K562 (cell line): ENCODE measurements at regions not wholly inside any gene's neighbourhood (a gene's known extent, or its start where the extent isn't known, plus 50 kb on each side); places are given as distances from the start of the nearest gene placed in this dataset.

ENCODE experiments used
- ATAC-seq: fragments of 200-7000 bp; cut with Tn5 transposase; 3 replicates; pipeline ENCODE4 v1.9.1; 2020; ENCODE audit warnings: moderate library complexity
- BruUV-seq: library from RNA; stranded (reverse); fragments of 400-500 nt; replicated peaks from 2 replicates; lab custom pipeline; 2021; lab: Mats Ljungman, UMichigan
- CTCF ChIA-PET: fragments of 300-600 bp; formaldehyde crosslinking; extraction: SDS; loops from one replicate; lab custom pipeline; 2021; ENCODE audit warnings: low intra/inter-chr PET ratio; lab: Yijun Ruan, JAX
- POLR2A ChIA-PET: fragments of 300-600, 350-650 bp; sonication (Branson Sonifier 250); formaldehyde crosslinking; extraction: SDS; loops from one replicate; lab custom pipeline; 2021; ENCODE audit warnings: antibody characterized with exemption, inconsistent platforms; lab: Yijun Ruan, JAX
- DNase-seq, 4 experiments: peaks; one replicate each; pipeline versions ENCODE4 v3.0.0 to v3.0.0-alpha.2; 2011 to 2018; ENCODE audit warnings: low spot score in 3 of 4, mixed read lengths in 3 of 4; ENCODE audit errors: extremely low read depth in 1 of 4
- FAIRE-seq: peaks from 2 replicates; lab custom pipeline; 2011; peaks lifted over from hg19 to GRCh38; lab: Jason Lieb, UNC
- H2AFZ ChIP-seq: 2 replicates; pipeline ENCODE4 v1.6.0; 2011; ENCODE audit warnings: low read depth, low read length, control low read depth, inconsistent platforms
- H3K27ac ChIP-seq: fragments of 200-600 bp; 3 replicates; pipeline ENCODE4 v1.8.0; 2011; ENCODE audit warnings: low read depth, mild to moderate bottlenecking, control low read depth, inconsistent platforms, low read length, moderate library complexity, mixed read lengths; ENCODE audit errors: extremely low read depth
- H3K27me3 ChIP-seq, 2 experiments: fragments of 300-600 bp in 1 of 2; 2 replicates in 1 of 2; 3 replicates in 1 of 2; pipeline versions ENCODE4 v1.6.0 to v1.8.0; 2011; ENCODE audit warnings: inconsistent platforms in 2 of 2, low read length in 2 of 2, mild to moderate bottlenecking in 1 of 2, mixed read lengths in 1 of 2, moderate library complexity in 1 of 2; ENCODE audit not compliant: control insufficient read depth in 2 of 2, insufficient read depth in 2 of 2
- H3K36me3 ChIP-seq: fragments of 300-600 bp; 3 replicates; pipeline ENCODE4 v1.8.0; 2011; ENCODE audit warnings: mild to moderate bottlenecking, low read length, inconsistent platforms; ENCODE audit not compliant: control insufficient read depth, insufficient read depth
- H3K4me1 ChIP-seq, 2 experiments: fragments of 200-600 bp in 1 of 2; replicated peaks in 1 of 2; 2 replicates in 1 of 2; 3 replicates in 1 of 2; pipeline versions ENCODE4 v1.5.1 to v1.8.0; 2011; ENCODE audit warnings: inconsistent platforms in 2 of 2, low read length in 2 of 2, mild to moderate bottlenecking in 1 of 2, mixed read lengths in 1 of 2, moderate library complexity in 1 of 2; ENCODE audit not compliant: control insufficient read depth in 2 of 2, insufficient read depth in 2 of 2
- H3K4me2 ChIP-seq: 2 replicates; pipeline ENCODE4 v1.6.1; 2011; ENCODE audit warnings: low read length, control low read depth, inconsistent platforms, mixed read lengths; ENCODE audit not compliant: insufficient read depth
- H3K4me3 ChIP-seq: fragments of 200-600 bp; sonication (generic), shearing (Covaris generic); 2 replicates; pipeline ENCODE4 v1.5.1; 2016; ENCODE audit warnings: control low read depth, inconsistent platforms
- H3K79me2 ChIP-seq: fragments of 200-600 bp; 3 replicates; pipeline ENCODE4 v1.8.0; 2011; ENCODE audit warnings: low read length, inconsistent platforms; ENCODE audit not compliant: control insufficient read depth, insufficient read depth
- H3K9ac ChIP-seq, 2 experiments: 2 replicates each; pipeline versions ENCODE4 v1.6.0 to v1.6.1; 2011; ENCODE audit warnings: low read depth in 2 of 2, low read length in 2 of 2, control low read depth in 1 of 2, inconsistent platforms in 1 of 2, mild to moderate bottlenecking in 1 of 2, mixed read lengths in 1 of 2; ENCODE audit not compliant: insufficient read depth in 1 of 2
- H3K9me1 ChIP-seq: one replicate; pipeline ENCODE4 v1.6.0; 2011; ENCODE audit warnings: inconsistent platforms, mild to moderate bottlenecking, low read length, moderate library complexity; ENCODE audit not compliant: control insufficient read depth, insufficient read depth
- H3K9me3 ChIP-seq: replicated peaks from 2 replicates; pipeline ENCODE4 v1.5.1; 2011; ENCODE audit warnings: low read depth, low read length, inconsistent platforms; ENCODE audit not compliant: control insufficient read depth, insufficient read depth
- H4K20me1 ChIP-seq: replicated peaks from 2 replicates; pipeline ENCODE4 v1.6.1; 2011; ENCODE audit warnings: low read length, inconsistent platforms, mixed read lengths; ENCODE audit not compliant: control insufficient read depth, insufficient read depth
- COPS2 ChIP-seq: fragments of 450-650 bp; conservative IDR thresholded peaks from 2 replicates; pipeline ENCODE4 v1.6.1; 2016; ENCODE audit warnings: mild to moderate bottlenecking, moderate library complexity
- EZH2 ChIP-seq: IDR thresholded peaks from 2 replicates; pipeline ENCODE4 v1.6.1; 2012; ENCODE audit warnings: low read depth, mild to moderate bottlenecking, inconsistent platforms, low read length, borderline replicate concordance
- GTF2F1 ChIP-seq: IDR thresholded peaks from 2 replicates; pipeline ENCODE4 v1.6.1; 2011; ENCODE audit warnings: low read depth, low read length, improper control_type of control experiment
- ILK ChIP-seq: fragments of 450-650 bp; IDR thresholded peaks from 2 replicates; pipeline ENCODE4 v1.6.1; 2016; ENCODE audit warnings: missing genetic modification characterization, low read depth, mild to moderate bottlenecking, missing compliant biosample characterization, moderate library complexity, borderline replicate concordance
- PCBP1 ChIP-seq: fragments of 200-400 bp; formaldehyde crosslinking; IDR thresholded peaks from 2 replicates; pipeline ENCODE4 v1.6.1; 2018; ENCODE audit warnings: mild to moderate bottlenecking, low read depth, low read length; ENCODE audit not compliant: poor library complexity, severe bottlenecking
- SAFB ChIP-seq: fragments of 200-400 bp; formaldehyde crosslinking; IDR thresholded peaks from 2 replicates; pipeline ENCODE4 v1.6.1; 2017; ENCODE audit warnings: low read depth, low read length, borderline replicate concordance
- SMARCE1 ChIP-seq: fragments of 450-650 bp; IDR thresholded peaks from 2 replicates; pipeline ENCODE4 v1.7.1; 2016; ENCODE audit warnings: mild to moderate bottlenecking
- TBL1XR1 ChIP-seq, 2 experiments: IDR thresholded peaks; 2 replicates each; pipeline ENCODE4 v1.6.1; 2012; ENCODE audit warnings: improper control_type of control experiment in 2 of 2, low read length in 2 of 2, mild to moderate bottlenecking in 1 of 2
- XRCC4 ChIP-seq: IDR thresholded peaks from one replicate; pipeline ENCODE4 v1.6.1; 2011; ENCODE audit not compliant: insufficient read depth, insufficient read length; ENCODE audit errors: extremely low read depth
- ZC3H8 ChIP-seq: fragments of 450-650 bp; IDR thresholded peaks from 2 replicates; pipeline ENCODE4 v1.6.1; 2017
- ZNF311 ChIP-seq: fragments of 250-450 bp; sonication (Bioruptor Pico); IDR thresholded peaks from 2 replicates; pipeline ENCODE4 v1.4.0; 2020; ENCODE audit warnings: mild to moderate bottlenecking, moderate library complexity
- ZNF551 ChIP-seq: fragments of 250-450 bp; sonication (Bioruptor Pico); IDR thresholded peaks from 2 replicates; pipeline ENCODE4 v1.5.0; 2021; ENCODE audit warnings: mild to moderate bottlenecking, moderate library complexity
- ZNF79 ChIP-seq: fragments of 250-450 bp; sonication (Bioruptor Pico); IDR thresholded peaks from 2 replicates; pipeline ENCODE4 v1.4.0; 2020; ENCODE audit warnings: low read depth, mild to moderate bottlenecking, moderate library complexity
- WGBS: fragments of 100-300 bp; shearing (Covaris generic); methylation state at CpG from one replicate; pipeline ENCODE4 v1.1.6; 2016; ENCODE audit warnings: low coverage, mixed read lengths; ENCODE audit not compliant: insufficient coverage; ENCODE audit errors: missing lambda C conversion rate; 5-methylcytosine and 5-hydroxymethylcytosine counted together
- in situ Hi-C: fragments of 300-500 bp; cut with MboI; formaldehyde crosslinking; loops from 4 replicates; pipeline ENCODE4 v1.15.0; 2018; ENCODE audit warnings: inconsistent platforms, mixed read lengths
- intact Hi-C: fragments of 100-400 bp; cut with micrococcal nuclease; formaldehyde crosslinking; loops from 2 replicates; pipeline ENCODE4 v1.14.2; 2022
- TF ChIP-seq, protein P1 (sequence below): sonication (generic); formaldehyde crosslinking; IDR thresholded peaks from 2 replicates; pipeline ENCODE4 v1.8.1; 2023; ENCODE audit warnings: mild to moderate bottlenecking, missing genetic modification reagents

- DNase-seq (no peak), FAIRE-seq (no peak), ATAC-seq (no peak)
- no peak for TF ChIP-seq COPS2
- TF ChIP-seq PCBP1, result no peak
- no peak for TF ChIP-seq ILK
- TF ChIP-seq TBL1XR1 (IDR thresholded peaks at IDR 0.05; ENCODE audit: low read length in 2 of 2), result no peak
- TF ChIP-seq, protein P1, sequence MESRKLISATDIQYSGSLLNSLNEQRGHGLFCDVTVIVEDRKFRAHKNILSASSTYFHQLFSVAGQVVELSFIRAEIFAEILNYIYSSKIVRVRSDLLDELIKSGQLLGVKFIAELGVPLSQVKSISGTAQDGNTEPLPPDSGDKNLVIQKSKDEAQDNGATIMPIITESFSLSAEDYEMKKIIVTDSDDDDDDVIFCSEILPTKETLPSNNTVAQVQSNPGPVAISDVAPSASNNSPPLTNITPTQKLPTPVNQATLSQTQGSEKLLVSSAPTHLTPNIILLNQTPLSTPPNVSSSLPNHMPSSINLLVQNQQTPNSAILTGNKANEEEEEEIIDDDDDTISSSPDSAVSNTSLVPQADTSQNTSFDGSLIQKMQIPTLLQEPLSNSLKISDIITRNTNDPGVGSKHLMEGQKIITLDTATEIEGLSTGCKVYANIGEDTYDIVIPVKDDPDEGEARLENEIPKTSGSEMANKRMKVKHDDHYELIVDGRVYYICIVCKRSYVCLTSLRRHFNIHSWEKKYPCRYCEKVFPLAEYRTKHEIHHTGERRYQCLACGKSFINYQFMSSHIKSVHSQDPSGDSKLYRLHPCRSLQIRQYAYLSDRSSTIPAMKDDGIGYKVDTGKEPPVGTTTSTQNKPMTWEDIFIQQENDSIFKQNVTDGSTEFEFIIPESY, result no peak
- TF ChIP-seq EZH2, result no peak
- TF ChIP-seq ZC3H8, result no peak
- TF ChIP-seq GTF2F1, result no peak
- TF ChIP-seq XRCC4, result no peak
- TF ChIP-seq ZNF79, result no peak
- no peak for TF ChIP-seq ZNF311 (CRISPR knock-in tag)
- no peak for TF ChIP-seq ZNF551 (CRISPR knock-in tag)
- no peak for TF ChIP-seq SMARCE1
- no peak for TF ChIP-seq SAFB
- Histone ChIP-seq H3K27me3 (no peaks in the 10 kb centered on the region), H3K4me2 (no peak overlapping the region), H3K36me3 (no peaks in the 10 kb centered on the region), H3K9ac (no peak overlapping the region), H3K27ac (no peak overlapping the region), H2AFZ (no peak overlapping the region), H3K4me3 (no peak overlapping the region), H4K20me1 (no peaks in the 10 kb centered on the region), H3K4me1 (no peaks in the 10 kb centered on the region), H3K9me1 (no peaks in the 10 kb centered on the region), H3K79me2 (no peaks in the 10 kb centered on the region), H3K9me3 (no peaks in the 10 kb centered on the region)
- WGBS, result 0% methylated on average over 4 of the region's 4 CpGs
- ChIA-PET CTCF (no interaction called here), POLR2A (no interaction called here)
- in situ Hi-C loops, result no loop called here
- intact Hi-C loops, result no loop called here
- no TSS peak for BruUV-seq
These were observed 74.5 kb upstream of the NBEA start for GRCh38 chr13:34867590-34867989.
